ENCODE measurements at regions not wholly inside any gene's neighbourhood (a gene's known extent, or its start where the extent isn't known, plus 50 kb on each side); places are given as distances from the start of the nearest gene placed in this dataset.

DNA sequence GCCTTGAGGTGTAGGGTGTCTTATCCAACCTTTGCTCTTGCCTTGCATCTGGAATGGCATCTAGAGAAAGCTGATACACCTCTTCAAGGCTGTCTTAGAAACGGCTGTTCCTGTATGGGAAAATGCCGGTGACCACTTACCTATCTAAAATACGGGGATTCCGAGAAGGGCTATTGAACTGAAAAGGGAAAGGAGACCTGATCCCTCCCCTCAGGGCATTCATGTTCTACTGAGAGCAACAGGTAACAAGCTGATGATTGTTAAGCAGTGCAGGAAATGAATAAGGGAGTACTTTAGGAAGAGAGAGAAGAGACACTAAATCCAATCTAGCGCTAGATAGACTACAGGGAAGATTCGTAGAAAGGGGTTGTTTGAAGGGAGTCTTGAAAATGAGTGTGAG is 1388.1 kb downstream of the FAM181B start:
- intact Hi-C loops (cut with micrococcal nuclease; ENCODE audit: unreplicated experiment) = no loop called here
- DNase-seq (ENCODE audit: low read depth, low spot score) = no peak

More for the DNA sequence above, 1388.1 kb downstream of the FAM181B start:
- ChIA-PET POLR2A (no interaction called here), CTCF (no interaction called here), RAD21 (ENCODE audit: unreplicated experiment) (no interaction called here), SMC1A (ENCODE audit: uncharacterized antibody, unreplicated experiment) (interaction anchor here (1.4 kb wide), 1 partner anchor 18 kb away, joined by 3 read pairs; no protein-coding TSS in a partner anchor)
- H3K9me3 ChIP-seq (replicated peaks; ENCODE audit: control insufficient read depth, insufficient read depth, low read length) = no peaks in the 10 kb centered on the region
- H3K27ac ChIP-seq (ENCODE audit: control insufficient read depth, insufficient read depth) = no peak overlapping the region
- H3K4me1 ChIP-seq (ENCODE audit: control insufficient read depth, insufficient read depth, low read length) = no peaks in the 10 kb centered on the region
- no peaks in the 10 kb centered on the region for H3K79me2 ChIP-seq (ENCODE audit: control insufficient read depth, insufficient read depth, low read length)
- no TSS peak for BruUV-seq (replicated peaks)
- FAIRE-seq = no peak
- H3K9ac ChIP-seq (ENCODE audit: control insufficient read depth, insufficient read depth, low read length) = no peak overlapping the region
- no peaks in the 10 kb centered on the region for H3K36me3 ChIP-seq (ENCODE audit: control insufficient read depth in 2 of 2, insufficient read depth in 2 of 2, low read length in 1 of 2)
- WGBS (ENCODE audit: insufficient coverage, insufficient replicate concordance, low lambda C conversion rate, missing lambda C conversion rate) = 57% methylated on average over 6 of the region's 6 CpGs
- no peak for ATAC-seq
- in situ Hi-C loops (cut with MboI) = no loop called here
- H3K27me3 ChIP-seq (replicated peaks in 1 of 2; ENCODE audit: control insufficient read depth in 2 of 2, insufficient read depth in 2 of 2, low read length in 1 of 2) = no peaks in the 10 kb centered on the region
- no peak overlapping the region for H2AFZ ChIP-seq (ENCODE audit: control insufficient read depth, low read depth, low read length)
- H3K4me3 ChIP-seq = no peak overlapping the region
- no peak overlapping the region for H3K4me2 ChIP-seq (ENCODE audit: control insufficient read depth, insufficient read depth)
- H4K20me1 ChIP-seq (ENCODE audit: control insufficient read depth, insufficient read depth) = no peaks in the 10 kb centered on the region
- TF ChIP-seq, protein P1, sequence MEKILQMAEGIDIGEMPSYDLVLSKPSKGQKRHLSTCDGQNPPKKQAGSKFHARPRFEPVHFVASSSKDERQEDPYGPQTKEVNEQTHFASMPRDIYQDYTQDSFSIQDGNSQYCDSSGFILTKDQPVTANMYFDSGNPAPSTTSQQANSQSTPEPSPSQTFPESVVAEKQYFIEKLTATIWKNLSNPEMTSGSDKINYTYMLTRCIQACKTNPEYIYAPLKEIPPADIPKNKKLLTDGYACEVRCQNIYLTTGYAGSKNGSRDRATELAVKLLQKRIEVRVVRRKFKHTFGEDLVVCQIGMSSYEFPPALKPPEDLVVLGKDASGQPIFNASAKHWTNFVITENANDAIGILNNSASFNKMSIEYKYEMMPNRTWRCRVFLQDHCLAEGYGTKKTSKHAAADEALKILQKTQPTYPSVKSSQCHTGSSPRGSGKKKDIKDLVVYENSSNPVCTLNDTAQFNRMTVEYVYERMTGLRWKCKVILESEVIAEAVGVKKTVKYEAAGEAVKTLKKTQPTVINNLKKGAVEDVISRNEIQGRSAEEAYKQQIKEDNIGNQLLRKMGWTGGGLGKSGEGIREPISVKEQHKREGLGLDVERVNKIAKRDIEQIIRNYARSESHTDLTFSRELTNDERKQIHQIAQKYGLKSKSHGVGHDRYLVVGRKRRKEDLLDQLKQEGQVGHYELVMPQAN (conservative IDR thresholded peaks at IDR 0.05) = no peak
- no peak for TF ChIP-seq EGR1 (IDR thresholded peaks at IDR 0.05; ENCODE audit: borderline replicate concordance in 1 of 2, low read depth in 2 of 2, low read length in 2 of 2)
- TF ChIP-seq, protein P2, sequence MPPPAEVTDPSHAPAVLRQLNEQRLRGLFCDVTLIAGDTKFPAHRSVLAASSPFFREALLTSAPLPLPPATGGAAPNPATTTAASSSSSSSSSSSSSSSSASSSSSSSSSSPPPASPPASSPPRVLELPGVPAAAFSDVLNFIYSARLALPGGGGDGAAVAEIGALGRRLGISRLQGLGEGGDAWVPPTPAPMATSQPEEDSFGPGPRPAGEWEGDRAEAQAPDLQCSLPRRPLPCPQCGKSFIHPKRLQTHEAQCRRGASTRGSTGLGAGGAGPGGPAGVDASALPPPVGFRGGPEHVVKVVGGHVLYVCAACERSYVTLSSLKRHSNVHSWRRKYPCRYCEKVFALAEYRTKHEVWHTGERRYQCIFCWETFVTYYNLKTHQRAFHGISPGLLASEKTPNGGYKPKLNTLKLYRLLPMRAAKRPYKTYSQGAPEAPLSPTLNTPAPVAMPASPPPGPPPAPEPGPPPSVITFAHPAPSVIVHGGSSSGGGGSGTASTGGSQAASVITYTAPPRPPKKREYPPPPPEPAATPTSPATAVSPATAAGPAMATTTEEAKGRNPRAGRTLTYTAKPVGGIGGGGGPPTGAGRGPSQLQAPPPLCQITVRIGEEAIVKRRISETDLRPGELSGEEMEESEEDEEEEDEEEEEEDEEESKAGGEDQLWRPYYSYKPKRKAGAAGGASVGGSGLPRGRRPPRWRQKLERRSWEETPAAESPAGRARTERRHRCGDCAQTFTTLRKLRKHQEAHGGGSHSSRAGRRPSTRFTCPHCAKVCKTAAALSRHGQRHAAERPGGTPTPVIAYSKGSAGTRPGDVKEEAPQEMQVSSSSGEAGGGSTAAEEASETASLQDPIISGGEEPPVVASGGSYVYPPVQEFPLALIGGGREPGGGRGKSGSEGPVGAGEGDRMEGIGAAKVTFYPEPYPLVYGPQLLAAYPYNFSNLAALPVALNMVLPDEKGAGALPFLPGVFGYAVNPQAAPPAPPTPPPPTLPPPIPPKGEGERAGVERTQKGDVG (CRISPR knock-in tag; IDR thresholded peaks at IDR 0.05) = no peak
